Embryonic facial prominence (tissue), 1 donor: ENCODE measurements at regions not wholly inside any gene's neighbourhood (a gene's known extent, or its start where the extent isn't known, plus 50 kb on each side); places are given as distances from the start of the nearest gene placed in this dataset.
"Not testable (repeated sequence)": the region's sequence is repeated elsewhere in the genome, so short reads cannot be mapped to it uniquely, and the experiment has no call there.

Experiments used
- DNase-seq: peaks from one replicate; pipeline ENCODE4 v3.0.0-alpha.2; 2016; ENCODE audit errors: extremely low spot score

GRCh38 chrX:25851141-25851540 lies 287.0 kb upstream of the MAGEB18 start:
- no peak for DNase-seq

DNA sequence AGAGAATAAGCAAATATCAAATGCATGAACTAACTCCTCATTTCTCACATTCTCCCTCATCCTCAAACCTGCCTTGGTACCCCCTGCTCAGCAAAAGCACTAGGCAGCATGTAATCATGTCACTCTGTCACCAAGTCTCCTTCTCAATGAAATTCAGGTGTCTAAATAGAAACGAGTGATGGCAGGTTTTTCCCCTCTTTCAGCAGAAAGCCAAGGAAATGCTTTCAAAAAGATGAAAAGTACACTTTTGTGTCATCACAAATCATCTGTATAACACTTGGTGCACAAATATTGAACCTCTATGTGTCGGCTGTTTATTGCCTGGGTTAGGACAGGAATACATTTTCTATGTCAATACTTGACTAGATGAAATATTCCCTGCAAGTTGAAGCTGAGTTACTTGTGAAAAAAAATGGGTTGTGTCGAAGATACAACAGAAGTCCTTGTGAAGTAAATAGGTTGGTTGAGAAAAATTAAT lies 285.1 kb upstream of the MAGEB18 start:
- no peak for DNase-seq

DNA sequence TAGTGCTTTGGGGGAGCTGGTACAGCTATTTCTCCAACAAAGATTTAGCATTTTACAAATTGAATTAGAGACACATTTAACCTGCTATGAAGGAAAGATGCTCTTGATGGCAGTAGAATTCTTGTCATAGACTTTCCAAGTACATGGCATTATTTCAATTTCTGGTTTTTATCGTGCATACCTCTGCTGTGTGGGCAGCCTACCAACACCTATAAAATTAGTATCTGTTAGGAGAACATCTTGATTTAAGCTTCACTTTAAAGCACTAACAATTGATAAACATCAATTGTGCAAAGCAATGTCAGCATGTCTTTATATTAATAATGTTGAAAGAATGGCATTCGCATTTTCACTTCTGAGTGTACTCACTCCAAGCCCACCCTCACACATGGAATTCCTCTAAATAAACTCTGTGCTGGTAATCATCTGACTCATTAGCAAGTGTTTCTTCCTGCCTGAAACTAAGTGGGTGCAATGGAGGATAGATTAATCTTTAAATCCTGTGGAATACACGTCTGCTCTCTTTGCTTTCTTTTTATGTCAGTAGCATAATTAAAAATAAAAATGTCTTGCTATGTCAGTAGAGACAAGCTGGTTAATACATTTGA lies 279.8 kb upstream of the MAGEB18 start:
- DNase-seq: no peak

GRCh38 chrX:25860322-25860721 lies 277.8 kb upstream of the MAGEB18 start:
- no peak for DNase-seq

DNA sequence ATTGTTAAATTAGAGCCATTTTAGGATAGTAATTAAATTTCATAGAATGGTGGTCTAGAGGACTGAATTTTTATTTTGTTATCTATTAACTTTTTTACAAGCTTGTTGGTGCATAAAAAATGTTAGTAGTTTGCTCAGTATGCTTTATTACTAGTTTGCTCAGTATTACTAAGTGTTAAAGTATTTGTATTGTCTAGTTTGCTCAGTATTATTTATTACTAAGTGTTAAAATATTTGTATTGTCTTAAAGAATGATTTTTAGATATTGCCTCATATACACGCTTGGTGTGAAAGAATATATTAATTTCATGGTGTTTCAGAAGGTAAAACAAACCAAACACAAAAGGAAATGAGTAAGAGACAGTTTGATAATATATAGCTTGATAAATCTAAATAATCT lies 268.4 kb upstream of the MAGEB18 start:
- DNase-seq: no peak

DNA sequence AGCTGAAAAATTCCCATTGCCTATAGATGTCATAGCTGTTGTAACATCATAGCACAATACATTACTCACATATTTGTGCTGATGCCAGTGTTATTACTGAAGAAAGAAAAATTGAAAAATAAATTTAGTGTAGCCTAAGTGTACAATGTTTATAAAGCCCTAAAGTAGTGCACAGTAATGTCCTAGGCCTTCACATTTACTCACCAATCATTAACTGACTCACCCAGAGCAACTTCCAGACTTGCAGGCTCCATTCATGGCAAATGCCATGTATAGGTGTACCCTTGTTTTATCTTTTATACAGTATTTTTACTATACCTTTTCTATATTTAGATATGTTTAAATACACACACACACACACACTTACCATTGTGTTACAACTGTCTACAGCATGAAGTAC lies 265.4 kb upstream of the MAGEB18 start:
- DNase-seq: no peak

DNA sequence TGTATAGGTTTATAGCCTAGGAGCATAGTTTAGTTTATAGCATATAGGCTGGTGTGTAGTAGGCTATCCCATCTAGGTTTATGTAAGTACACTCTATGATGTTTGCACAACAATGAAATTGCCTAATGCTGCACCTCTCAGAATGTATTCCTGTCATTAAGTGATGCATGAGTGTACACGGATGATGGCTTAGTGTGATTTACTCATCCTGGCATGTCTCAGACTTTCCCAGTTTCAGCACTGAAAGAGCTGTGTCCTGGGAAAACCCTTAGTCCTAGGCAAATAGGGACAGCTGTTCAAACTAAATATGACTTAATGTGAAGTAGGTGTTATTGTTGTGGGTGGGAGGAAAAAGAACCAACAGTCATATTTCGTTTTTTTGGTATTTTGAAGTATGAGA lies 264.9 kb upstream of the MAGEB18 start:
- DNase-seq: no peak

DNA sequence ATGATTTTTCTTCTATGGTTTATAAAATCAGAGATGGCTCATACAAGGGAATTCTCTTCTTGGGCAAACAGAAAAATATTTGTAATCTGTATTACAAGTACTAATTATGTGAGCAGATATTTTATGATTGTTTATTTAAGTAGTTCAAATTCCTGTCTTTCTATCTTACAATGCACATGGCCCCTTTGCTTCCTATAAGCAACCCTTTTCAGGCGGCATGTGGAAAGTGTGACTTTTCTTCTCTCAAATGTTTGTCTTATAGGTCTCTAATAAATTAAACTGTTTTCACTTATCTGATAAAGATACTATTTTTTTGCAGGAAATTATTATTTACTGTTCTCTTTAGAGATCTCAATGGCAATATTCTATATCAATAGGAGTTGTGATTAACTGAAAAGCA lies 259.3 kb upstream of the MAGEB18 start:
- DNase-seq: no peak

DNA sequence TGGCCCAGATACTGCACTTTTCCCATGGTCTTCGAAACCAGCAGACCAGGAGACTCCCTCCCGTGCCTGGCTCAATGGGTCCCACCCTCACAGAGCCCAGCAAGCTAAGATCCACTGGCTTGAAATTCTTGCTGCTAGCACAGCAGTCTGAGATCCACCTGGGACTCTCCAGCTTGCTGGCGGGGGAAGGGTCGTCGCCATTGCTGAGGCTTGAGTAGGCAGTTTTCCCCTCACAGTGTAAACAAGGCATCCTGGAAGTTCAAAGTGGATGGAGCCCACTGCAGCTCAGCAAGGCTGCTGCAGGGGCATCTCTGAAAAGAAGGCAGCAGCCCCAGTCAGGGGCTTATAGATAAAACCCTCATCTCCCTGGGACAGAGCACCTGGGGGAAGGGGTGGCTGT lies 255.6 kb upstream of the MAGEB18 start:
- DNase-seq: not testable (repeated sequence)

- no peak for DNase-seq
Observed at GRCh38 chrX:25897758-25898157, 240.4 kb upstream of the MAGEB18 start.

- not testable (repeated sequence) for DNase-seq
Observed at GRCh38 chrX:25905728-25906127, 232.4 kb upstream of the MAGEB18 start.

GRCh38 chrX:25925946-25926345 lies 212.2 kb upstream of the MAGEB18 start:
- no peak for DNase-seq

DNA sequence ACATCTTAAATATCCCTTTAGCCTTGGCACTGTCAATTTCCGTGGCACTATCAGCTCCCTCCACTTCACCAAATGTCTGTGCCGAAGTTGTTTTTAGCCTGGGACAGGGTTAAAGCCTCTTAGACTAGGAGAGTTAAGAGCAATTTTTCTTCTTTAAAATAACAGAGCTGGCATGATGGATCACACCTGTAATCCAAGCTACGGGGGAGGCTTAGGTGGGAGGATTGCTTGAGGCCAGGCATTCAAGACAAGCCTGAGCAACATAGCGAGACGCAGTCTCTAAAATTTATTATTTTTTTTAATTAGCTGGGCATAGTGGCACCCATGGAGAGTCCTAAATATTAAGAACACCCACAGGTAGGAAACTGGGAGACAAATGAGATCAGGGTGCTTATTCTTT lies 209.8 kb upstream of the MAGEB18 start:
- DNase-seq: no peak

- DNase-seq: no peak
Observed at GRCh38 chrX:25941087-25941486, 197.1 kb upstream of the MAGEB18 start.

- DNase-seq: no peak
Observed at GRCh38 chrX:25941559-25942250, 196.4 kb upstream of the MAGEB18 start.

GRCh38 chrX:25968920-25969319 lies 169.2 kb upstream of the MAGEB18 start:
- no peak for DNase-seq

GRCh38 chrX:25976683-25977310 lies 161.3 kb upstream of the MAGEB18 start:
- DNase-seq: no peak

- DNase-seq: no peak
Observed at GRCh38 chrX:25998687-25999086, 139.5 kb upstream of the MAGEB18 start.

GRCh38 chrX:26007462-26007861 lies 130.7 kb upstream of the MAGEB18 start:
- no peak for DNase-seq

DNA sequence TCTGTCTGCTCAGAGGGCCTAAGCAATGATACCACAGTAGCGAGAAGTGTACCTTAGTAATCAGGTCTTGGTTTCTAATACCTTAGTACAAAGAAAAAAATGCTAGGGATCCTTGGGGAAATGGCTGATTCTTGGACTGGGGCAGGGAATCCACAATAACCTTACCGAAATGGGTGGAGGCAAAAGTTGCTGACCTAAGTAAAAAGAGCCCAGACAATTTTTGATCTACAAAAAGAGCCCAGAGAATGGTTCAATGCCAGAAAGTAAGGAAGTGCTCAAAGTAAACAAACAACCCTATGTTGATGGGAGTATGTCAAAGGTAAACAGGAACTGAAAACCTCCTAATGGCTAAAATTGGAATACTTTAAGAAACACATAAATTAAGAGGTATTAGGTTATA lies 130.1 kb upstream of the MAGEB18 start:
- no peak for DNase-seq

DNA sequence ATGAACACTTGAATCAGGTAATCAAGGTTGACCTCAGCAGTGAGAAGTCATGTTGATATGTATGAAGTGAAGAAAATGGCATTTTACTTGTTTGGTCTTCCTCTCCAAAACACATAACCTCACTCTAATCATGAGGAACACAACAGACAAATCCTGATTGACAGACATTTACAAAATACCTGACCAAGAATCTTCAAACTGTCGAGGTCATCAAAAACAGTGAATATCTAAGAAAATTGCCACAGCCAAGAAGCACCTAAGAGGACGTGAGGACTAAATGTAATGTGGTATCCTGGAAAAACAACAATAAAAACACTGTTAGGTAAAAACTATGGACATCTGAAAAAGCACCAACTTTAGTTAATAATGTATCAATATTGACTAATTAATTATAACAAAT lies 129.5 kb upstream of the MAGEB18 start:
- DNase-seq: no peak

GRCh38 chrX:26019386-26019785 lies 118.8 kb upstream of the MAGEB18 start:
- DNase-seq: no peak

DNA sequence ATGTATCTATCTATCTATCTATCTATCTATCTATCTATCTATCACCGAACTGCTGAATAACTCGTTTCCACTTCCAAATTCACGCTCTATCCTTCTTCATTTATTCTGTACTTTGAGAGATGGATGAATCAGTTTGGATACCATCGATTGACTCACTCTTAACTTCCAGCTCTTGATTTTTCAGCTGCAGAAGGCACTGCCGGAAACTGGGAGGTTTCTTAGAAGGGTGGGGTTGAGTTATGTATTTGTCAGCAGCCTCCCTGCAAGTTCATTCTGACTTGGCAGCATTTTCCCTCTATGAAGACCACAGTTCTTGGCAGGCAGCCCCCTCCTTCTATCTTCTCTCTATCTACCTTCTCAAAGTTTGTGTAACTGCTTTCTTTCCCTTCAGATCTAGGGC lies 112.0 kb upstream of the MAGEB18 start:
- DNase-seq: no peak
